Panc1 (cell line): ENCODE measurements at regions not wholly inside any gene's neighbourhood (a gene's known extent, or its start where the extent isn't known, plus 50 kb on each side); places are given as distances from the start of the nearest gene placed in this dataset.

ENCODE experiments used
- ATAC-seq: fragments of 200-7000 bp; cut with Tn5 transposase; 2 replicates; pipeline ENCODE4 v1.9.1; 2020; ENCODE audit warnings: mild to moderate bottlenecking, moderate library complexity
- BruUV-seq: library from RNA; stranded (reverse); fragments of 400-500 nt; replicated peaks from 2 replicates; lab custom pipeline; 2021; lab: Mats Ljungman, UMichigan
- CTCF ChIA-PET: fragments of 300-600 bp; sonication (Branson Sonifier 250); formaldehyde crosslinking; loops from one replicate; lab custom pipeline; 2022; ENCODE audit warnings: antibody characterized with exemption; lab: Charles Lee
- POLR2A ChIA-PET: fragments of 300-600 bp; sonication (Branson Sonifier 250); formaldehyde crosslinking; loops from one replicate; lab custom pipeline; 2022; ENCODE audit warnings: antibody characterized with exemption; lab: Charles Lee
- DNase-seq: peaks from one replicate; pipeline ENCODE4 v3.0.0-alpha.2; 2010; ENCODE audit warnings: low read depth, low spot score
- H3K27ac ChIP-seq: 2 replicates; pipeline ENCODE4 v1.5.1; 2011; ENCODE audit warnings: mild to moderate bottlenecking, low read length, inconsistent platforms
- H3K27me3 ChIP-seq: fragments of 200-500 bp; sonication (Bioruptor generic); 2 replicates; pipeline ENCODE4 v1.6.0; 2014; ENCODE audit warnings: low read length, inconsistent platforms; ENCODE audit not compliant: control insufficient read depth, insufficient read depth
- H3K36me3 ChIP-seq: fragments of 200-500 bp; sonication (Bioruptor generic); 2 replicates; pipeline ENCODE4 v1.5.1; 2014; ENCODE audit warnings: inconsistent platforms, mild to moderate bottlenecking, low read length, moderate library complexity; ENCODE audit not compliant: control insufficient read depth, insufficient read depth
- H3K4me1 ChIP-seq: 2 replicates; pipeline ENCODE4 v1.5.1; 2011; ENCODE audit warnings: inconsistent platforms, mild to moderate bottlenecking, low read length, moderate library complexity; ENCODE audit not compliant: control insufficient read depth, insufficient read depth
- H3K4me3 ChIP-seq, 2 experiments: 2 replicates each; pipeline ENCODE4 v1.5.1; 2011 to 2012; ENCODE audit warnings: low read depth in 2 of 2, low read length in 2 of 2, mild to moderate bottlenecking in 2 of 2, inconsistent platforms in 1 of 2, moderate library complexity in 1 of 2
- H3K9me3 ChIP-seq: fragments of 200-500 bp; sonication (Bioruptor generic); 2 replicates; pipeline ENCODE4 v1.5.1; 2014; ENCODE audit warnings: low read depth, mild to moderate bottlenecking, inconsistent platforms, low read length, moderate library complexity; ENCODE audit not compliant: control insufficient read depth, insufficient read depth
- CTCF ChIP-seq: fragments of 450-650 bp; IDR thresholded peaks from 2 replicates; pipeline ENCODE4 v1.5.1; 2017; ENCODE audit warnings: mild to moderate bottlenecking
- POLR2AphosphoS5 ChIP-seq: IDR thresholded peaks from 2 replicates; pipeline ENCODE4 v1.6.1; 2012; ENCODE audit warnings: mild to moderate bottlenecking, low read depth, low read length, moderate library complexity
- REST ChIP-seq, 2 experiments: IDR thresholded peaks; 2 replicates each; pipeline ENCODE4 v1.6.1; 2011 to 2012; ENCODE audit warnings: low read depth in 2 of 2, control low read depth in 1 of 2, low read length in 1 of 2, mild to moderate bottlenecking in 1 of 2, moderate library complexity in 1 of 2; ENCODE audit not compliant: insufficient read depth in 1 of 2
- SIN3A ChIP-seq: IDR thresholded peaks from 2 replicates; pipeline ENCODE4 v1.6.1; 2012; ENCODE audit warnings: low read depth, mild to moderate bottlenecking, low read length, moderate library complexity, borderline replicate concordance; ENCODE audit not compliant: insufficient read depth
- TCF7L2 ChIP-seq: IDR thresholded peaks from 2 replicates; pipeline ENCODE4 v1.6.1; 2011; ENCODE audit warnings: mild to moderate bottlenecking, low read depth, low read length, inconsistent platforms
- in situ Hi-C: cut with HindIII; loops from 2 replicates; pipeline ENCODE4 v1.10.0; 2016; ENCODE audit warnings: low sequenced_read_pairs, low pct_unique_long_range_greater_than_20kb
- intact Hi-C: fragments of 100-400 bp; cut with micrococcal nuclease; formaldehyde crosslinking; loops from one replicate; pipeline ENCODE4 v1.10.0; 2022; ENCODE audit not compliant: unreplicated experiment

GRCh38 chr18:50465211-50466153 lies 90.6 kb downstream of the SKA1 start:
- Histone ChIP-seq H3K4me1 (no peaks in the 10 kb centered on the region), H3K9me3 (no peaks in the 10 kb centered on the region), H3K36me3 (no peaks in the 10 kb centered on the region), H3K27me3 (no peaks in the 10 kb centered on the region), H3K4me3 (no peak overlapping the region), H3K27ac (no peak overlapping the region)
- in situ Hi-C loops: no loop called here
- TF ChIP-seq CTCF (no peak), REST (IDR thresholded peaks at IDR 0.05; ENCODE audit: insufficient read depth in 1 of 2, low read depth in 2 of 2, low read length in 1 of 2) (no peak), POLR2AphosphoS5 (no peak), SIN3A (no peak)
- DNase-seq: no peak
- POLR2A ChIA-PET: no interaction called here
- no TSS peak for BruUV-seq
- CTCF ChIA-PET: no interaction called here
- intact Hi-C loops: no loop called here
- no peak for ATAC-seq

GRCh38 chr18:50466634-50467033 lies 91.8 kb downstream of the SKA1 start:
- ChIA-PET POLR2A (no interaction called here), CTCF (no interaction called here)
- ATAC-seq (no peak), DNase-seq (no peak)
- BruUV-seq: no TSS peak
- no peaks in the 10 kb centered on the region for H3K27me3 ChIP-seq
- no peak overlapping the region for H3K27ac ChIP-seq
- intact Hi-C loops (no loop called here), in situ Hi-C loops (no loop called here)
- H3K4me1 ChIP-seq: no peaks in the 10 kb centered on the region
- TF ChIP-seq CTCF: no peak
- TF ChIP-seq TCF7L2: no peak
- TF ChIP-seq SIN3A: no peak
- TF ChIP-seq POLR2AphosphoS5: no peak
- TF ChIP-seq REST (IDR thresholded peaks at IDR 0.05; ENCODE audit: insufficient read depth in 1 of 2, low read depth in 2 of 2, low read length in 1 of 2): no peak
- H3K36me3 ChIP-seq: no peaks in the 10 kb centered on the region
- no peaks in the 10 kb centered on the region for H3K9me3 ChIP-seq
- H3K4me3 ChIP-seq: no peak overlapping the region
